MM.1S (cell line): ENCODE measurements at regions not wholly inside any gene's neighbourhood (a gene's known extent, or its start where the extent isn't known, plus 50 kb on each side); places are given as distances from the start of the nearest gene placed in this dataset.

ENCODE experiments used
- DNase-seq: peaks from one replicate; pipeline ENCODE4 v3.0.0-alpha.2; 2015
- H2AFZ ChIP-seq: fragments of 300-600 bp; sonication (generic); 2 replicates; pipeline ENCODE4 v1.6.0; 2016; ENCODE audit warnings: antibody characterized with exemption, low read length
- H3F3A ChIP-seq: fragments of 300-600 bp; sonication (generic); 2 replicates; pipeline ENCODE4 v1.6.1; 2016; ENCODE audit warnings: mild to moderate bottlenecking, antibody characterized with exemption, low read length, moderate library complexity, mixed read lengths; ENCODE audit not compliant: insufficient read depth
- H3K27ac ChIP-seq: fragments of 300-600 bp; sonication (generic); 2 replicates; pipeline ENCODE4 v1.5.1; 2016; ENCODE audit warnings: mild to moderate bottlenecking, low read length
- H3K27me3 ChIP-seq: fragments of 300-600 bp; sonication (generic); replicated peaks from 2 replicates; pipeline ENCODE4 v1.6.0; 2016; ENCODE audit warnings: low read length; ENCODE audit not compliant: insufficient read depth
- H3K36me3 ChIP-seq: fragments of 300-600 bp; sonication (generic); replicated peaks from 2 replicates; pipeline ENCODE4 v1.6.1; 2016; ENCODE audit warnings: mild to moderate bottlenecking, low read length, mixed read lengths; ENCODE audit not compliant: insufficient read depth
- H3K4me1 ChIP-seq: fragments of 300-600 bp; sonication (generic); 2 replicates; pipeline ENCODE4 v1.6.1; 2016; ENCODE audit warnings: low read length, mixed read lengths
- H3K4me2 ChIP-seq: fragments of 300-600 bp; sonication (generic); 2 replicates; pipeline ENCODE4 v1.6.0; 2016; ENCODE audit warnings: low read depth, low read length
- H3K4me3 ChIP-seq: fragments of 300-600 bp; sonication (generic); 2 replicates; pipeline ENCODE4 v1.5.1; 2016; ENCODE audit warnings: low read length, mixed read lengths
- H3K79me2 ChIP-seq: fragments of 300-600 bp; sonication (generic); 2 replicates; pipeline ENCODE4 v1.6.1; 2016; ENCODE audit warnings: mixed run types, low read length, mixed read lengths
- H3K9ac ChIP-seq: fragments of 300-600 bp; sonication (generic); 2 replicates; pipeline ENCODE4 v1.6.1; 2016; ENCODE audit warnings: low read length, mixed read lengths
- H3K9me2 ChIP-seq: fragments of 300-600 bp; sonication (generic); replicated peaks from 2 replicates; pipeline ENCODE4 v1.6.1; 2016; ENCODE audit warnings: mild to moderate bottlenecking, low read length, mixed read lengths; ENCODE audit not compliant: insufficient read depth
- H3K9me3 ChIP-seq: fragments of 300-600 bp; sonication (generic); replicated peaks from 2 replicates; pipeline ENCODE4 v1.6.1; 2016; ENCODE audit warnings: mild to moderate bottlenecking, low read length, mixed read lengths; ENCODE audit not compliant: insufficient read depth
- H4K20me1 ChIP-seq: fragments of 300-600 bp; sonication (generic); 2 replicates; pipeline ENCODE4 v1.6.1; 2016; ENCODE audit warnings: mild to moderate bottlenecking, low read length, moderate library complexity, mixed read lengths; ENCODE audit not compliant: insufficient read depth
- CTCF ChIP-seq: fragments of 300-600 bp; sonication (generic); IDR thresholded peaks from 2 replicates; pipeline ENCODE4 v1.5.1; 2016; ENCODE audit warnings: antibody characterized with exemption, low read length, mixed read lengths
- EZH2 ChIP-seq: fragments of 300-600 bp; sonication (generic); optimal IDR thresholded peaks from 2 replicates; pipeline ENCODE3; 2017; ENCODE audit warnings: low read depth, mild to moderate bottlenecking, antibody characterized with exemption, low read length, mixed read lengths
- EZH2phosphoT487 ChIP-seq: fragments of 300-600 bp; sonication (generic); IDR thresholded peaks from 2 replicates; pipeline ENCODE4 v1.6.1; 2018; ENCODE audit warnings: antibody characterized with exemption, low read length

GRCh38 chr3:69499422-69499821, 113.5 kb upstream of the FRMD4B start:
- no peaks in the 10 kb centered on the region for H3K9me2 ChIP-seq
- H2AFZ ChIP-seq: no peak overlapping the region
- no peaks in the 10 kb centered on the region for H3K9me3 ChIP-seq
- H3K4me2 ChIP-seq: no peak overlapping the region
- H3K79me2 ChIP-seq: no peaks in the 10 kb centered on the region
- no peak overlapping the region for H3K9ac ChIP-seq
- no peaks in the 10 kb centered on the region for H3K4me1 ChIP-seq
- H3K36me3 ChIP-seq: no peaks in the 10 kb centered on the region
- H3K27me3 ChIP-seq: no peaks in the 10 kb centered on the region
- no peak overlapping the region for H3K27ac ChIP-seq
- TF ChIP-seq CTCF (no peak), EZH2phosphoT487 (no peak), EZH2 (no peak)
- H3F3A ChIP-seq: no peaks in the 10 kb centered on the region
- no peak for DNase-seq
- H4K20me1 ChIP-seq: no peaks in the 10 kb centered on the region
- no peak overlapping the region for H3K4me3 ChIP-seq

- H3K36me3 ChIP-seq: no peaks in the 10 kb centered on the region
- H3K9me2 ChIP-seq: no peaks in the 10 kb centered on the region
- H3K9ac ChIP-seq: no peak overlapping the region
- no peak overlapping the region for H3K4me3 ChIP-seq
- no peaks in the 10 kb centered on the region for H3K79me2 ChIP-seq
- no peak overlapping the region for H2AFZ ChIP-seq
- no peak for DNase-seq
- no peak overlapping the region for H3K4me2 ChIP-seq
- no peaks in the 10 kb centered on the region for H3K4me1 ChIP-seq
- H4K20me1 ChIP-seq: no peaks in the 10 kb centered on the region
- no peaks in the 10 kb centered on the region for H3K27me3 ChIP-seq
- TF ChIP-seq EZH2phosphoT487: no peak
- TF ChIP-seq CTCF: no peak
- no peak for TF ChIP-seq EZH2
- no peaks in the 10 kb centered on the region for H3K9me3 ChIP-seq
- H3F3A ChIP-seq: no peaks in the 10 kb centered on the region
- H3K27ac ChIP-seq: no peak overlapping the region
These were observed 111.0 kb upstream of the FRMD4B start for GRCh38 chr3:69496856-69497255.

- H3K9me3 ChIP-seq: no peaks in the 10 kb centered on the region
- no peak overlapping the region for H3K9ac ChIP-seq
- H3K27ac ChIP-seq: no peak overlapping the region
- no peaks in the 10 kb centered on the region for H4K20me1 ChIP-seq
- H3F3A ChIP-seq: no peaks in the 10 kb centered on the region
- no peak overlapping the region for H3K4me3 ChIP-seq
- H2AFZ ChIP-seq: no peak overlapping the region
- H3K27me3 ChIP-seq: no peaks in the 10 kb centered on the region
- H3K79me2 ChIP-seq: no peaks in the 10 kb centered on the region
- DNase-seq: no peak
- H3K4me1 ChIP-seq: no peaks in the 10 kb centered on the region
- no peaks in the 10 kb centered on the region for H3K9me2 ChIP-seq
- no peak for TF ChIP-seq CTCF
- no peak for TF ChIP-seq EZH2phosphoT487
- TF ChIP-seq EZH2: no peak
- H3K4me2 ChIP-seq: no peak overlapping the region
- H3K36me3 ChIP-seq: no peaks in the 10 kb centered on the region
These were observed 108.3 kb upstream of the FRMD4B start for GRCh38 chr3:69494185-69494584.
